Astrocyte of the spinal cord (primary cell): ENCODE measurements at regions not wholly inside any gene's neighbourhood (a gene's known extent, or its start where the extent isn't known, plus 50 kb on each side); places are given as distances from the start of the nearest gene placed in this dataset.

Source experiments
- DNase-seq: peaks from one replicate; pipeline ENCODE4 v3.0.0; 2011; ENCODE audit warnings: low read depth, low spot score
- H3K4me3 ChIP-seq: 2 replicates; pipeline ENCODE4 v1.5.1; 2011; ENCODE audit warnings: low read depth, mild to moderate bottlenecking, low read length, moderate library complexity
- in situ Hi-C: cut with HindIII; loops from 2 replicates; pipeline ENCODE4 v1.10.0; 2017; ENCODE audit warnings: low sequenced_read_pairs
- TF ChIP-seq, protein P1 (sequence below): IDR thresholded peaks from 2 replicates; pipeline ENCODE4 v1.5.1; 2012; ENCODE audit warnings: low read depth, mild to moderate bottlenecking, low read length, inconsistent platforms

DNA sequence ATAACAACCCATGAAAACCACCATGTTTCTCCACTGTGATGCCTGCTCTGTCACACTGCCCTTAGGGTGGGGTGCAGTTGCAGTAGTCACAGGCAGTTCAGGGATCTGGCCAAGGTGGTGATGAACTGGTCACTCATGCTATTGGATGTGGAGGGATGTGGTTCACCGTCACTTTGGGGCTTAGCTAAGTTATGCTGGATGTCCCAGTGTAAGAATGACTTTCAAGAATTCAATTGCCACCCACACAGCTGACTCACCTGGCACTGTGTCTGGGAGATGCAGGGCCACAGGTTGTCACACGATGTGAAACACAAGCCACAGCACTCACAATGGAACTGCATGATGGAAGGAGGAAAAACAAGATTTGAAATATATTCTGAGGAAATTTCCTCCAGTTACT, 146.1 kb upstream of the CTNNB1 start:
- TF ChIP-seq, protein P1, sequence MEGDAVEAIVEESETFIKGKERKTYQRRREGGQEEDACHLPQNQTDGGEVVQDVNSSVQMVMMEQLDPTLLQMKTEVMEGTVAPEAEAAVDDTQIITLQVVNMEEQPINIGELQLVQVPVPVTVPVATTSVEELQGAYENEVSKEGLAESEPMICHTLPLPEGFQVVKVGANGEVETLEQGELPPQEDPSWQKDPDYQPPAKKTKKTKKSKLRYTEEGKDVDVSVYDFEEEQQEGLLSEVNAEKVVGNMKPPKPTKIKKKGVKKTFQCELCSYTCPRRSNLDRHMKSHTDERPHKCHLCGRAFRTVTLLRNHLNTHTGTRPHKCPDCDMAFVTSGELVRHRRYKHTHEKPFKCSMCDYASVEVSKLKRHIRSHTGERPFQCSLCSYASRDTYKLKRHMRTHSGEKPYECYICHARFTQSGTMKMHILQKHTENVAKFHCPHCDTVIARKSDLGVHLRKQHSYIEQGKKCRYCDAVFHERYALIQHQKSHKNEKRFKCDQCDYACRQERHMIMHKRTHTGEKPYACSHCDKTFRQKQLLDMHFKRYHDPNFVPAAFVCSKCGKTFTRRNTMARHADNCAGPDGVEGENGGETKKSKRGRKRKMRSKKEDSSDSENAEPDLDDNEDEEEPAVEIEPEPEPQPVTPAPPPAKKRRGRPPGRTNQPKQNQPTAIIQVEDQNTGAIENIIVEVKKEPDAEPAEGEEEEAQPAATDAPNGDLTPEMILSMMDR, result no peak
- in situ Hi-C loops, result no loop called here
- no peak overlapping the region for H3K4me3 ChIP-seq
- DNase-seq, result no peak

DNA sequence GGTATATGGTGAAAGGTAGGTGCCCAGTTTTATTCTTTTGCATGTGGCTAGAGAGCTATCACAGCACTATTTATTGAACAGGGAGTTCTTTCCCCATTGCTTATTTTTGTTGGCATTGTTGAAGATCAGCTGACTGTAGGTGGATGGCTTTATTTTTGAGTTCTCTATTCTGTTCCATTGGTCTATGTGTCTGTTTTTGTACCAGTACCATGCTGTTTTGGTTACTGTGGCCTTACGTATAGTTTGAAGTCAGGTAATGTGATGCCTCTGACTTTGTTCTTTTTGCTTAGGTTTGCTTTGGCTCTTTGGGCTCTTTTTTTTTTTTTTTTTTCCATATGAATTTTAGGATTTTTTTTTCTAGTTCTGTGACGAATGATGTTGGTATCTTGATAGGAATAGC, 139.2 kb upstream of the CTNNB1 start:
- in situ Hi-C loops, result no loop called here
- no peak for DNase-seq
- TF ChIP-seq, protein P1, result no peak
- H3K4me3 ChIP-seq, result no peak overlapping the region

DNA sequence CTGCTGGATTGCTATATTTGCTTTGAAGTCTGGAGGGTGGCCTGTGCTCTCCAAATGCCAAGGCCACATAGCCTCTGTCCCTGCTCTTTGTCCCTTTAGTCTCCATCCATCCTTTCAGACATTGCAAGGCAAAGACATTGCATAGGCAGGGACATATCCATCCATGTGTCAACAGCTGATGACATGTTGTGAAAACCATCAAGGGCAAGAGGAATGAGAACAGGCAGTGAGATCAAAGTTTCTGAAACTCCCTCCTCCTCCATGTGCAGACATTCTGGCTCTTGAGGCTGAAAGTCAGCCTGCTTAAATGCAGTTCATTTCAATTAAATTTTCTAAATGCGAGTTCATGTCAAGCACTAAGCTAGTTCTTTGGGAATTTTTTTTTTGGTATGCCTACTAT, 135.2 kb upstream of the CTNNB1 start:
- no peak overlapping the region for H3K4me3 ChIP-seq
- TF ChIP-seq, protein P1, result no peak
- DNase-seq, result no peak
- in situ Hi-C loops, result no loop called here

DNA sequence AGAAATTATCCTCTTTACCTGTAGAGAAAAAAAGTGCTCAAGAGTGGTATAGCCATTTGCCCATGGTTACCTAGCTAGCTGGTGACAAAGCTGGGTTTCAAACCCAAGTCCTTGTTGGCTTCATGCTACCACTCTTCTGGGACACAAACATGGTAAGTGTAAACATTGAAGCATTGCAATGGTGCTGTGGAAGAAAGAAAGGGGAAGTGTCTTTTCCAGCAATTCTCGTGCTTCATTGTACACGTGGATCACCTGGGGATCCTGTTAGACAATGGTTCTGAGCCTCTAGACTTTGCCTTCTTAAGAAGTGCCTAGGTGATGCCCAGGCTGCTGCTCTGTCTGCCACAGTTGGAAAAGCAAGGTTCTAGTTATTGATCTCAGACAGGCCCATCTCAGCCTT, 134.8 kb upstream of the CTNNB1 start:
- no peak for DNase-seq
- TF ChIP-seq, protein P1, result no peak
- no peak overlapping the region for H3K4me3 ChIP-seq
- in situ Hi-C loops, result no loop called here

DNA sequence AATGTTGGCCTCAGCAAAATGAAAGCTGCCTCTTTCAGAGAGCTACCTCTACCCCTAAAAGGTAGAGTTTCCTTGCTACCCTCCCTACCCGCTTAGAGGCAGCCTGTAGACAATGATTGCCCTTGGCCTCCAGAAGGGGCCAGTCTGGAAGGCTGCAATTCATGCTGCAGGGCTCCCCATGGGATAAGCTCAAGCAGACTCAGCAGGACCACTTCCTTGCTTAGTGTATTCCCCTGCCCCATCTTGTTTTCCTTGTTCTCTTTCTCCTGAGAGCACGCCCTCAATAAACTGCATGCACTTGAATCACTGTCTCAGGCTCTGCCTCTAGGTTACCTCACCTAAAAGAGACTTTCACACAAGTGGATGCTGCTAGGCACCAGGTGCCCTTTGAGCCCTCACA, 134.0 kb upstream of the CTNNB1 start:
- H3K4me3 ChIP-seq, result no peak overlapping the region
- in situ Hi-C loops, result no loop called here
- no peak for DNase-seq
- TF ChIP-seq, protein P1, result no peak

DNA sequence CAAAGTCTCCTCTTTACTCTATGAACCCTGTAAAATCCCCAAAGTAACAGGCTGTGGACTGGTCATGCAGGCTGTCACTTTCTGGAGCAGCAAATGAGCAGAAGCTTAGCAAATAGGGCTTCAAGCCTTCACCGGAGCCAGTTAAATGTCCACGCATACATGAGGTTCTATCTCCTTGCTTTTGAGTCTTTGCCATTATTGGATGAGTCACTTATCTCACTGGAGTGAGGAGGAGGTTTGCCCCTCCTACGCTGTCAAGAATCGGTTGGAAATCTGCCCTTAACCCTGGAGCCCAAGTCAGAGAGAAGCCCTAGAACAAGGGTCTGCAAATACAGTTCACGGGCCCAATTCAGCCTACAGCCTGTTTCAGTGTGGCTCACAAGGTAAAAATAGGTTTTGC, 126.1 kb upstream of the CTNNB1 start:
- in situ Hi-C loops, result no loop called here
- TF ChIP-seq, protein P1, result no peak
- no peak for DNase-seq
- no peak overlapping the region for H3K4me3 ChIP-seq

GRCh38 chr3:41075975-41076374, 123.3 kb upstream of the CTNNB1 start:
- TF ChIP-seq, protein P1, result no peak
- no peak overlapping the region for H3K4me3 ChIP-seq
- in situ Hi-C loops, result no loop called here
- no peak for DNase-seq
